AG04449 (cell line): ENCODE measurements at regions not wholly inside any gene's neighbourhood (a gene's known extent, or its start where the extent isn't known, plus 50 kb on each side); places are given as distances from the start of the nearest gene placed in this dataset.

ENCODE experiments used
- CTCF ChIA-PET: fragments of 350-600 bp; formaldehyde crosslinking; extraction: SDS; loops from one replicate; lab custom pipeline; 2021; ENCODE audit warnings: antibody characterized with exemption; lab: Yijun Ruan, JAX
- POLR2A ChIA-PET: fragments of 400-600, 350-600 bp; formaldehyde crosslinking; extraction: SDS; loops from one replicate; lab custom pipeline; 2020; ENCODE audit warnings: antibody characterized with exemption, inconsistent platforms; lab: Yijun Ruan, JAX
- DNase-seq: peaks from one replicate; pipeline ENCODE4 v3.0.0-alpha.2; 2010; ENCODE audit warnings: low read depth, low spot score
- H3K4me3 ChIP-seq: 2 replicates; pipeline ENCODE4 v1.5.1; 2011; ENCODE audit warnings: low read depth, mild to moderate bottlenecking, control low read depth, low read length
- CTCF ChIP-seq: IDR thresholded peaks from one replicate; pipeline ENCODE4 v1.5.1; 2011; ENCODE audit warnings: mild to moderate bottlenecking, moderate library complexity, low read length, control low read depth, inconsistent platforms; ENCODE audit not compliant: insufficient read depth; ENCODE audit errors: missing control alignments

- ChIA-PET POLR2A (no interaction called here), CTCF (no interaction called here)
- DNase-seq = no peak
- no peak for TF ChIP-seq CTCF
- H3K4me3 ChIP-seq = no peak overlapping the region
These were observed 142.6 kb upstream of the COPS8 start for GRCh38 chr2:236943068-236943467.

DNA sequence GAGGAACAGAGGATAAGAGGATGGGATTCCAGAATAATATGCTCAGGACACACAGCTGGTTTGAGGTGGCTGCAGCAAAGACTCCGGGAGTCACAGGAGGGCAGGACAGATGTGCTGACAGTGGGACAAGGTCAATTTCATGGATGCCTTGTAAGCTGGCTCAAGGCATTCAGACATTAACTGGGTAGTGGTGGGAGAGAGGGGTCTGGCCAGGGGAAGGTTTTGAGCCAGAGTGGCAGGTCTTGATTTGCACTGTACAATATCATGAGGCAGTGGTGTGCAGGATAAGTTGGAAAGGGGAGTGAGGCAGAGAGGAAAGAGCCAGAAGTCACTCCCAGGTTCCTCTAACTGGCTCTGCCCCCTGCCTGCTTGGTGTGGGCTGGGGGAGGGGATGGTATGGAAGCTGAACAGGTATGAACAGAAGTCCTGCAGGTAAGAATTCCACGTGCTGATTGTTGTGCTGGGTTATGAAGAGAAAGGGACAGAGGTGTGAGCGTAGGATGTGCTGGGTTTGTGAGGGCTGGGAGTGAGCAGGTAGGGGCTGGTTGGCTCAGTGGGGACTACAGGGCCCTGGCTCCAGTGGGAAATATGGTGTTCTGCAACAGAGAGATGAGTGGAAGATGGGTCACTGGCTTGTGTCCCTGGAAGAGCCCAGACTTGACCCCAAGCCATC is 141.7 kb upstream of the COPS8 start:
- CTCF ChIA-PET = no interaction called here
- no peak for TF ChIP-seq CTCF
- POLR2A ChIA-PET = no interaction called here

DNA sequence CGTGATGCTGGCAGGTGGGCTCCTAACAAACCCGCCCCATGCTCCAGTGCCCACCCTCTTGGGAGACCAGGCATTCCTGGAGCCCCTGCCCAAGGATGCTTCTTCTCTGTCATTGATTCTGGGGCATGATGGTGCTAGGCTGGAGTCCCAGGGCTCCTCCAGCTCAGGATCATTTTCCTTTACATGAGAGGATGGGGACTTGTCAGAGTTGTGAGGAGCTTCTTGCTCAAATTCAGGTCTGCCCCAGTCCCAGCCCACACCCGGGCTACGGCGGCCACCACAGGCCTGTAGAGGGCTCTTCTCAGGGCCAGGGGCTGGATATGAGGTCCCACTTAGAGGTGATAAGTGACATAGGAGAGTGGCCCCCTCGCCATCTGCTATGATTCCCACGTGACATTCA is 141.1 kb upstream of the COPS8 start:
- H3K4me3 ChIP-seq = no peak overlapping the region
- CTCF ChIA-PET = no interaction called here
- POLR2A ChIA-PET = no interaction called here
- TF ChIP-seq CTCF = no peak
- DNase-seq = no peak

More for the DNA sequence above, 141.7 kb upstream of the COPS8 start:
- DNase-seq = no peak
- no peak overlapping the region for H3K4me3 ChIP-seq

DNA sequence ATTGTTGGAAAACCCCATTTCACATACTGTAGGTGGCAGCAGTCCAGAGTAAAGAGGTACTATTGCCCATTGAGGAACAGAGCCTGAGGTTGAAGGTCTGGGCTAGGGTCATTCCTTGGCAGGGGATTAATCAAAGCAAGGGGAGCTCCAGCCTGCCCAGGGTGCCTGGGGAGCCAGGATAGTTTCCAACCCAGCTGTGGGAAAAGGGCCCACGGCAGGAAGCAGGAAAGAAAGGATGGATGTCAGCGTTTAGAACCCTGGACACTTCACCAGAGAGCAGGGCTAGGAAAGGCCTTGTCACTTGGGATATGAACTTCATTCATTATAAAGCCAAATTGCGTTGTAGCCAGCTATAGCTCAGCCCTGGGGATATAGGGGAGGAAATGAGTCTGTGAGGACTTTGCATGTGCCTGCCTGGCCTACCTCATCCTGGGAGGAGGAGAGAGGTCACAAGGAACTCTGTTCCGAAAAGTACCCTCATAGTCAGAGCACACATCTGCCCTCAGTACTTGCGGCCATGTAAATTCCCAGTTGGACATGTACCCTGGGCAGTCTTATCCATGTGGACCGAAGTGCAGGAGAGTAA is 140.2 kb upstream of the COPS8 start:
- no peak overlapping the region for H3K4me3 ChIP-seq
- no peak for TF ChIP-seq CTCF
- ChIA-PET CTCF (interaction anchor here (2.5 kb wide), 1 partner anchor 11 kb away, joined by 6 read pairs; no protein-coding TSS in a partner anchor), POLR2A (no interaction called here)
- DNase-seq = no peak

DNA sequence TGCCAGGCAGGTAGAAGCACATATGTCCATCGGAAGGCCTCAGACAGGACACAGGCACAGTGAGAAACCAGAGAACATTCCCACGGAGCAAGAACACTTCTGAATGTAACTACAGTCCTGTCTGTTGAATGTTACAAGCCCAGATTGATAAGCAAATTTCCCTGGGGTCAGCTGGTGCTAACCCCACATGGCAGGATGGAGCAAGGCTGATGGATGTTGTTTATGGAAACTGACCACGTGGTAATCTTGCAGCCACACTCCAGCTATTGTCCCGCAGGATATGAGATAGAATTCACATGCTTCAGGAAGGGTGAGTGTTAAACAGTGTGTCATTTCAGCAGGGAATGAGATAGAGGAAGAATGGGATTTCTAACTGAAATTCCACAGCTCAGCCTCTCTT is 138.8 kb upstream of the COPS8 start:
- TF ChIP-seq CTCF = no peak
- DNase-seq = no peak
- H3K4me3 ChIP-seq = no peak overlapping the region
- ChIA-PET CTCF (interaction anchor here (0.9 to 2.5 kb wide), 3 partner anchors 10 to 23 kb away, joined by 3 to 6 read pairs (median 4); no protein-coding TSS in a partner anchor), POLR2A (no interaction called here)

- no peak for DNase-seq
- ChIA-PET CTCF (interaction anchor here (0.9 to 2.5 kb wide), 3 partner anchors 9 to 23 kb away, joined by 3 to 6 read pairs (median 4); no protein-coding TSS in a partner anchor), POLR2A (no interaction called here)
- TF ChIP-seq CTCF = no peak
- H3K4me3 ChIP-seq = no peak overlapping the region
These were observed 138.4 kb upstream of the COPS8 start for GRCh38 chr2:236947294-236947693.
